GM13977 (cell line): ENCODE measurements at regions not wholly inside any gene's neighbourhood (a gene's known extent, or its start where the extent isn't known, plus 50 kb on each side); places are given as distances from the start of the nearest gene placed in this dataset.

Experiments
- DNase-seq: peaks from one replicate; pipeline ENCODE4 v3.0.0; 2012; ENCODE audit warnings: low spot score
- in situ Hi-C: fragments of 300-500 bp; cut with MboI; formaldehyde crosslinking; loops from one replicate; pipeline ENCODE4 v1.12.0; 2022; ENCODE audit warnings: low sequenced_read_pairs, low pct_unique_long_range_greater_than_20kb, mixed read lengths, inconsistent platforms; ENCODE audit not compliant: unreplicated experiment
- TF ChIP-seq, protein P1 (sequence below): IDR thresholded peaks from 2 replicates; pipeline ENCODE4 v1.5.1; 2012; ENCODE audit warnings: mild to moderate bottlenecking, control low read depth; ENCODE audit not compliant: insufficient read depth; ENCODE audit errors: extremely low read depth, missing control alignments

GRCh38 chr15:62785881-62786828, 256.4 kb upstream of the TPM1 start:
- in situ Hi-C loops, result no loop called here
- TF ChIP-seq, protein P1, sequence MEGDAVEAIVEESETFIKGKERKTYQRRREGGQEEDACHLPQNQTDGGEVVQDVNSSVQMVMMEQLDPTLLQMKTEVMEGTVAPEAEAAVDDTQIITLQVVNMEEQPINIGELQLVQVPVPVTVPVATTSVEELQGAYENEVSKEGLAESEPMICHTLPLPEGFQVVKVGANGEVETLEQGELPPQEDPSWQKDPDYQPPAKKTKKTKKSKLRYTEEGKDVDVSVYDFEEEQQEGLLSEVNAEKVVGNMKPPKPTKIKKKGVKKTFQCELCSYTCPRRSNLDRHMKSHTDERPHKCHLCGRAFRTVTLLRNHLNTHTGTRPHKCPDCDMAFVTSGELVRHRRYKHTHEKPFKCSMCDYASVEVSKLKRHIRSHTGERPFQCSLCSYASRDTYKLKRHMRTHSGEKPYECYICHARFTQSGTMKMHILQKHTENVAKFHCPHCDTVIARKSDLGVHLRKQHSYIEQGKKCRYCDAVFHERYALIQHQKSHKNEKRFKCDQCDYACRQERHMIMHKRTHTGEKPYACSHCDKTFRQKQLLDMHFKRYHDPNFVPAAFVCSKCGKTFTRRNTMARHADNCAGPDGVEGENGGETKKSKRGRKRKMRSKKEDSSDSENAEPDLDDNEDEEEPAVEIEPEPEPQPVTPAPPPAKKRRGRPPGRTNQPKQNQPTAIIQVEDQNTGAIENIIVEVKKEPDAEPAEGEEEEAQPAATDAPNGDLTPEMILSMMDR, result no peak

DNA sequence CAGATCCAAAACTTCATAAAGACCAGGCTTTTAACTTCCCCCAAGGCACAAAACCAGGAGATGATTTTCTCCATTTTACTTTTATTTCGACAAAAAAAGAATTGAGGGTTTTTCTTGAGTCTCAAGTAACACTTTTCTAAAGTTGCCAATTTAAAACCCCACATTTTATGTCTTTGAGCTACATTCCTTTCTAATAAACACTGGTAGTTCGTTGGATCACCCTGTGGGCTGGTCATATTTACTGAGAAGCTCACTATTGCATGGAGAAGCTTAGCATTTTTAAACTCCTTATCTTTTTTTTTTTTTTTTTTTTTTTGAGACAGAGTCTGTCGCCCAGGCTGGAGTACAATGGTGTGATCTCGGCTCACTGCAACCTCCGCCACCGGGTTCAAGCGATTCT, 255.1 kb upstream of the TPM1 start:
- in situ Hi-C loops, result no loop called here
- TF ChIP-seq, protein P1, result no peak
- DNase-seq, result no peak

More at GRCh38 chr15:62785881-62786828, 256.4 kb upstream of the TPM1 start:
- DNase-seq, result no peak

DNA sequence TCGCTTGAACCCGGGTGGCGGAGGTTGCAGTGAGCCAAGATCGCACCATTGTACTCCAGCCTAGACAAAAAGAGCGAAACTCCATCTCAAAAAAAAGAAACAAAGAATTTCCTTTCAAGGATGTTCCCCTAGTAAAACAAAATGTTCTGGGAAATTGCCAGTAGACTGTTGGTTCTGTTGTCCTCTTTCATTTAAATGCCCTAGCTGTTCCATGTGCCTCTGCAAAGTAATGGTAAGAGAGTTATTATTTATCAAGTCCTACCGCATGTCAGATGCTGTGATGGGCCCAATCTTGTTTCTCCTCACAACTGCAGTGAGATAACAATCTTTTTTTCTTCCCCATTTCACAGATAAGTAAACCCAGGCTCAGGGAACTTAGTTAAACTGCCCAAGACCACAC, 254.3 kb upstream of the TPM1 start:
- in situ Hi-C loops, result no loop called here
- TF ChIP-seq, protein P1, result no peak
- DNase-seq, result no peak

DNA sequence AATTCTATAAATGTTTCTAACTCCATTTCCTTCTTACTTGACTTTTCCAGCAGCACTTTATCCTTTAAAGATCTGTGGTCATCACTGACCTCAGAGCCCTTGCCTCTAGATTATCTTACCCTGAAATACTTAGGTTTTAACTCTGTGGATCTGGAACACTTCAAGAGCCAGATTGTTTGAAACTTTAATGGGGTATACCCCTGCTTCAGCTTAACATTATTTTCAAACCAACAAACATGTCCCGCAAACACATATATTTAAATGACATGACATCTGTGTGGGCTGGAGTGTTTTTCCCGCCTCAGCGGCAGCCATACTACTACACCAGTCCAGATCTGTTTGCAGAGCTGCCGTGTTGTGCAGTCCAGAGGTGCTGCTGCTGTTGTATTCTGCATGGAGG, 252.0 kb upstream of the TPM1 start:
- in situ Hi-C loops, result no loop called here
- TF ChIP-seq, protein P1, result no peak
- no peak for DNase-seq

DNA sequence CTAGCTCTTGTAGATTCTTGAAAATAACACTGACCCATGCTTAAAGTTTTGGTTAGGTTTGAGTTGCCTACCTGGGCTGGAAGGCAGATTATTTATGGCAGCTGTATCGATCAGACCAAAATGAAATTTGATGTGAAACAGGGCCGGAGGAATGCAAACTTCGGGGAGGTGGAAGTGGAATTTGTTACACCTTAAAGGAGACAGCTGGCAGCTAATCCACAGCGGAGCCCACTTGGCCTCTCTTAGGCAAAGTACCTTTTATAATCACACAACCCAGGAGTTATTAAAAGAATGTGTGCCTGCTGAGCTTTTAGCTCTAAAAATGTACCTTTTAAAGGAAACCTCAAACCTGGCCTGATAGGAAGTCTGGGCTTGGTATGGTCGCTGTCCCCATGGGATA, 250.9 kb upstream of the TPM1 start:
- in situ Hi-C loops, result no loop called here
- DNase-seq, result no peak
- TF ChIP-seq, protein P1, result no peak

GRCh38 chr15:62792986-62793751, 249.4 kb upstream of the TPM1 start:
- no peak for DNase-seq
- TF ChIP-seq, protein P1, result no peak
- in situ Hi-C loops, result no loop called here
